Mesendoderm (in vitro differentiated cells): ENCODE measurements at regions not wholly inside any gene's neighbourhood (a gene's known extent, or its start where the extent isn't known, plus 50 kb on each side); places are given as distances from the start of the nearest gene placed in this dataset.
"Not testable (repeated sequence)": the region's sequence is repeated elsewhere in the genome, so short reads cannot be mapped to it uniquely, and the experiment has no call there.

Experiments used
- DNase-seq: peaks from one replicate; pipeline ENCODE4 v3.0.0; 2013
- H2AK5ac ChIP-seq: 2 replicates; pipeline ENCODE4 v1.6.1; 2013; ENCODE audit warnings: low read length, inconsistent platforms
- H2BK120ac ChIP-seq: 2 replicates; pipeline ENCODE4 v1.6.1; 2013; ENCODE audit warnings: low read depth, mild to moderate bottlenecking, low read length, moderate library complexity, mixed read lengths
- H2BK15ac ChIP-seq: replicated peaks from 2 replicates; pipeline ENCODE4 v1.6.1; 2013; ENCODE audit warnings: low read depth, mild to moderate bottlenecking, moderate library complexity
- H2BK5ac ChIP-seq: 2 replicates; pipeline ENCODE4 v1.6.1; 2013; ENCODE audit warnings: low read length, inconsistent platforms
- H3K18ac ChIP-seq: 2 replicates; pipeline ENCODE4 v1.6.1; 2013; ENCODE audit warnings: mild to moderate bottlenecking, low read length, mixed read lengths
- H3K23ac ChIP-seq: one replicate; pipeline ENCODE4 v1.6.1; 2013; ENCODE audit warnings: low read length
- H3K27ac ChIP-seq: 2 replicates; pipeline ENCODE4 v1.5.1; 2013; ENCODE audit warnings: low read depth, mild to moderate bottlenecking, inconsistent platforms, low read length, moderate library complexity
- H3K27me3 ChIP-seq: 2 replicates; pipeline ENCODE4 v1.6.1; 2013; ENCODE audit warnings: low read length, control low read depth, mild to moderate bottlenecking, inconsistent platforms; ENCODE audit not compliant: insufficient read depth, poor library complexity
- H3K36me3 ChIP-seq: 2 replicates; pipeline ENCODE4 v1.6.1; 2013; ENCODE audit warnings: low read length, inconsistent platforms; ENCODE audit not compliant: control insufficient read depth, insufficient read depth
- H3K4ac ChIP-seq: one replicate; pipeline ENCODE4 v1.6.1; 2013; ENCODE audit warnings: low read depth, mild to moderate bottlenecking, low read length, moderate library complexity
- H3K4me1 ChIP-seq: 2 replicates; pipeline ENCODE4 v1.6.1; 2013; ENCODE audit warnings: low read depth, low read length, inconsistent platforms; ENCODE audit not compliant: control insufficient read depth
- H3K4me2 ChIP-seq: 2 replicates; pipeline ENCODE4 v1.6.1; 2013; ENCODE audit warnings: low read length
- H3K4me3 ChIP-seq: 2 replicates; pipeline ENCODE4 v1.5.1; 2013; ENCODE audit warnings: mild to moderate bottlenecking, low read length
- H3K56ac ChIP-seq: one replicate; pipeline ENCODE4 v1.6.1; 2013; ENCODE audit warnings: low read length
- H3K79me1 ChIP-seq: 2 replicates; pipeline ENCODE4 v1.6.1; 2013; ENCODE audit warnings: low read length, inconsistent platforms
- H3K79me2 ChIP-seq: 2 replicates; pipeline ENCODE4 v1.6.1; 2013; ENCODE audit warnings: mild to moderate bottlenecking, low read length; ENCODE audit not compliant: control insufficient read depth, insufficient read depth
- H3K9ac ChIP-seq: 2 replicates; pipeline ENCODE4 v1.6.1; 2013; ENCODE audit warnings: low read length, inconsistent platforms
- H4K5ac ChIP-seq: one replicate; pipeline ENCODE4 v1.6.1; 2013; ENCODE audit warnings: low read length
- H4K8ac ChIP-seq: one replicate; pipeline ENCODE4 v1.6.1; 2013; ENCODE audit warnings: low read depth, mild to moderate bottlenecking, control low read depth, low read length, moderate library complexity
- WGBS: extraction: QIAGEN DNeasy Blood & Tissue Kit; methylation state at CpG from one replicate; pipeline ENCODE4 v1.1.7; 2013; ENCODE audit warnings: low lambda C conversion rate, missing lambda C conversion rate; ENCODE audit not compliant: insufficient coverage; ENCODE audit errors: extremely low coverage; 5-methylcytosine and 5-hydroxymethylcytosine counted together

DNA sequence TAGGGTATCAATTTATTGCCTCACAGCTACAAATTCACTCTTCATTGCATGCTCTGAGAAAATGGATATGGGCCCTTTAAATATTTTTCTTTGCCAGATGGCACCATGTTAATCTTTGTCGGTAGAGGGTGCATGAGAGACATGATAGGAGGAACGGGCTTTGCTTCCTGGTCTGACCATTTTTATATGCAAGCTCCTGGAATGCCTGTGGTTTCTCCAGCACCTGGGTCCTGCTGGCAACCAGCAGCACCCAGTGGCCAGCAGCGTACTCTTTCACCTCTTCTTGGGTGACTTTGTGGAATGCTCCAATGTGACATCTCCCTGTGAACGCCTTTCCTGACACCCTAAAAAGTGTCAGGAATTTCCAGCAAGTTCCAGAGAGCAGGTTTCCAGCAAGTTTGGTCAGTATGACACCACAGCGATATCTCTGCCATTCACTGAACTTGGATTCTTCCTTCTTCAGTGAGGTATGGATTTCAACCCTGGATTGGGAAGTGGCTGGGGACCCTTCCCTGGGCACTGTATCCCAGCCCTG lies 140.3 kb upstream of the PGRMC2 start:
- Histone ChIP-seq H3K56ac (no peak overlapping the region), H2BK5ac (no peak overlapping the region), H3K9ac (no peak overlapping the region), H2BK120ac (no peak overlapping the region), H3K4me1 (no peaks in the 10 kb centered on the region), H3K36me3 (no peaks in the 10 kb centered on the region), H3K23ac (no peak overlapping the region), H3K4ac (no peak overlapping the region), H3K27ac (no peak overlapping the region), H3K79me1 (no peaks in the 10 kb centered on the region), H3K79me2 (no peaks in the 10 kb centered on the region), H2AK5ac (no peak overlapping the region), H3K27me3 (no peaks in the 10 kb centered on the region), H3K4me3 (no peak overlapping the region), H4K8ac (no peak overlapping the region), H2BK15ac (no peak overlapping the region), H3K4me2 (no peak overlapping the region), H3K18ac (no peak overlapping the region), H4K5ac (no peak overlapping the region)
- peak; percentile 26 for DNase-seq
- no CpG with 5 or more reads among the region's 5 CpGs for WGBS

DNA sequence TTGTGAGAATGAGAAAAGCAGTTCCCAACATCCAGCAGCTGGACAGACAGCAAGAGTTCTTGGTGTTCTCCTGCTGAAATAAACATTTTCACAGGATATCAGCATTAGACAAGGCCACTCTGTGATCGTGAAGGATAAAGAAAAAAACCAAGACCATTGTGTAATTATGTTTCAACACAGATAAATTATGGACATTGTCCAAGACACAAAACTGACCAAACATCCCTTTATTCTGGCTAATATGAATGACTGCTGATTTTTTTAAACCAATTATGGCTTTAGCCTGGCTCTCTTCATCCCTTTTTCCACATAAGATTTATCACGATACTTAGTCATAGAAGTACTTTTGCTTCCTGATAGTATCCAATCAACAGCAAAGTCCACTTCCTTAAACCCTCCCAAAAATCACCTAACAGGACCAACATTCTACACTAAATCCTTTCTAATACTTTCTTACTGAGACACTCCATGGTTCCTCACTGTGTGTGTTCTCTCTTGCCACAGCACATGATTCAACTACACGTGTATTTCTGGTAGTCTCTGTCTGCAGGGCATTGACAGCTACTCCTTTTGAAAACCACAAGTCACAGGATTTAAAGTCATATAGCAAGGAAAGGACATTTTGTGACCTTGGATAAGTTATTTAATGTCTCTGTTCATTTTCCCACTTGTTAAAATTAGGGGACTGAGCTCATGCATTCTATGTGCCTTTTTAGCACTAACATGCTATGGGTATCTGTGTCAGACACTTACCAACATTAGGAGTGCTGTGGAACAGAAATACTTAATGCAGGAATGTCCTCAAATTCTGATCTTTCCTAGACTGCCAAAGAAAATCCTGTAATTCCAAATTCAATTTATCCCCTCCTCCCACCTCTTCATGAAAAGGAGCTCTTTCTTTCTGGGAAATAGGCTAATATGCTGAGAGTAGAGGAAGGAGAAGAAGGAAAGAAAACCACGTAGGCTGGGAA lies 137.2 kb upstream of the PGRMC2 start:
- Histone ChIP-seq H3K18ac (no peak overlapping the region), H3K27ac (no peak overlapping the region), H3K56ac (no peak overlapping the region), H2BK5ac (no peak overlapping the region), H3K79me1 (no peaks in the 10 kb centered on the region), H2BK15ac (no peak overlapping the region), H2AK5ac (no peak overlapping the region), H4K8ac (no peak overlapping the region), H3K79me2 (no peaks in the 10 kb centered on the region), H3K23ac (no peak overlapping the region), H3K27me3 (no peaks in the 10 kb centered on the region), H4K5ac (no peak overlapping the region), H3K9ac (no peak overlapping the region), H3K4me1 (no peaks in the 10 kb centered on the region), H3K4ac (no peak overlapping the region), H2BK120ac (no peak overlapping the region), H3K4me2 (no peak overlapping the region), H3K4me3 (no peak overlapping the region), H3K36me3 (no peaks in the 10 kb centered on the region)
- WGBS, result no CpG with 5 or more reads among the region's 4 CpGs
- DNase-seq, result no peak

DNA sequence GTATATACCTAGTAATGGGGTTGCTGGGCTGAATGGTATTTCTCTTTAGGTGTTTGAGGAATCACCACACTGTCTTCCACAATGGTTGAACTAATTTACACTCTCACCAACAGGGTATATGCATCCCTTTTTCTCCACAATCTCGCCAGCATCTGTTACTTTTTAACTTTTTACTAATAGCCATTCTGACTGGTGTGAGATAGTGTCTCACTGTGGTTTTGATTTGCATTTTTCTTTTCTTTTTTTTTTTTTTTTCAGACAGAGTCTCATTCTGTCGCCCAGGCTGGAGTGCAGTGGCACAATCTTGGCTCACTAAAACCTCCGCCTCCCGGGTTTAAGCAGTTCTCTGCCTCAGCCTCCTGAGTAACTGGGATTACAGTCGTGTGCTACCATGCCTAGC lies 134.7 kb upstream of the PGRMC2 start:
- H3K27ac ChIP-seq, H2BK15ac ChIP-seq, H3K79me1 ChIP-seq, H3K79me2 ChIP-seq, H3K36me3 ChIP-seq, H4K8ac ChIP-seq, H3K23ac ChIP-seq, H3K9ac ChIP-seq, H2AK5ac ChIP-seq, H4K5ac ChIP-seq, H2BK120ac ChIP-seq, H3K4me2 ChIP-seq, H3K4ac ChIP-seq, H3K18ac ChIP-seq, H3K4me3 ChIP-seq, H3K56ac ChIP-seq, H3K4me1 ChIP-seq, H3K27me3 ChIP-seq, DNase-seq, H2BK5ac ChIP-seq: not testable (repeated sequence)
- no CpG with 5 or more reads among the region's 5 CpGs for WGBS

DNA sequence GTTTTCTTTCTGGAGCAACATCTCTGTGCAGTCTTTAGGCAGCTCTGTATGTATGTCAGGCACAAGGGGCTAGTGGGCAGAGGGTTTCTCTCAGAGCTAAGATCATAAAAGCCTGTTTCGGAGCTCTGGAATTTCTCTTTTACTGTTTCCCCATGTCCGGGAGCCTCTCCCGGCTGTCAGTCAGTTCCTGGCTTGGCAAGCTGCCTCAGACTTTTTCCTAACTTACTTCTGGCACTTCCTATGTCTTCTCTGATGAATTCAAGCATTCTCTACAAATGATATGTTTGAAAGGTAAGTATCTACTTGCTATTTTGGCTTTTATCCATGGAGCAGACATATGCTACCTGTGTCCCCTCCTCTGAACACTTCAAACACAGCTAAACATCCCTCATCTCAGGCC lies 129.3 kb upstream of the PGRMC2 start:
- H3K9ac ChIP-seq, result no peak overlapping the region
- H2AK5ac ChIP-seq, result no peak overlapping the region
- no peak overlapping the region for H3K18ac ChIP-seq

DNA sequence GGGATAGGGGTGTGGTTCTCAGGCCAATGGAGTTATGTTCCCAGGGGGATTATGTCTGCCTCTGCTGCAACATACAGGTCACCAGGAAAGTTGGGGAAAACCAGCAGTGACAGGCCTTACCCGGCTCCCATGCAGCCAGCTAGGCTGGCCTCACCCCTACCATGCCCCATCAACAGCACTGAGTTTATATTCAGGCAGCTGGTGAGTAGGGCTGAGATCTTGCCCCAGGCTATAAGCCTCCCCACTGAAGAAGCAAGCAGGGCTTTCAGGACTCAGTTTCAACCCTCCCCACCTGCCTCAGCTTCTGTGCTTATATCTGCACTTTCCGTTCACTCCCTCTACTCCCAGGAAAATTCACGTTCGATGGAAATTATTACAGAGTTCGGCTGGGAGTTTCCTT lies 122.4 kb upstream of the PGRMC2 start:
- Histone ChIP-seq H4K5ac (no peak overlapping the region), H2AK5ac (no peak overlapping the region), H2BK5ac (no peak overlapping the region), H2BK120ac (no peak overlapping the region), H3K79me2 (no peaks in the 10 kb centered on the region), H3K27ac (no peak overlapping the region), H3K56ac (no peak overlapping the region), H3K4ac (no peak overlapping the region), H3K23ac (no peak overlapping the region), H4K8ac (no peak overlapping the region), H3K9ac (no peak overlapping the region), H3K4me3 (no peak overlapping the region), H3K4me2 (no peak overlapping the region), H3K4me1 (no peaks in the 10 kb centered on the region), H3K27me3 (no peaks in the 10 kb centered on the region), H3K18ac (no peak overlapping the region), H2BK15ac (no peak overlapping the region), H3K36me3 (no peaks in the 10 kb centered on the region), H3K79me1 (no peaks in the 10 kb centered on the region)
- no peak for DNase-seq
- WGBS, result no CpG with 5 or more reads among the region's 5 CpGs

More for the DNA sequence above, 129.3 kb upstream of the PGRMC2 start:
- no peaks in the 10 kb centered on the region for H3K36me3 ChIP-seq
- no peak overlapping the region for H3K56ac ChIP-seq
- no peaks in the 10 kb centered on the region for H3K27me3 ChIP-seq
- no peak overlapping the region for H3K4me3 ChIP-seq
- H3K4me1 ChIP-seq, result no peaks in the 10 kb centered on the region
- H3K79me1 ChIP-seq, result no peaks in the 10 kb centered on the region
- H2BK5ac ChIP-seq, result no peak overlapping the region
- no peak overlapping the region for H3K4me2 ChIP-seq
- no peaks in the 10 kb centered on the region for H3K79me2 ChIP-seq
- H3K23ac ChIP-seq, result no peak overlapping the region
- WGBS, result no CpG with 5 or more reads among the region's 3 CpGs
- no peak overlapping the region for H3K27ac ChIP-seq
- H3K4ac ChIP-seq, result no peak overlapping the region
- H2BK120ac ChIP-seq, result no peak overlapping the region
- no peak for DNase-seq
- no peak overlapping the region for H4K5ac ChIP-seq
- H4K8ac ChIP-seq, result no peak overlapping the region
- no peak overlapping the region for H2BK15ac ChIP-seq
